Erythroblast (primary cell): ENCODE measurements at regions not wholly inside any gene's neighbourhood (a gene's known extent, or its start where the extent isn't known, plus 50 kb on each side); places are given as distances from the start of the nearest gene placed in this dataset.

Source experiments
- DNase-seq, 2 experiments: peaks; one replicate each; lab custom pipeline; 2025; lab: John Stamatoyannopoulos, UW
- GATA1 ChIP-seq: IDR thresholded peaks from 2 replicates; pipeline ENCODE4 v1.6.1; 2011; ENCODE audit warnings: low read depth, mild to moderate bottlenecking, control low read depth, low read length, moderate library complexity
- POLR2A ChIP-seq: IDR thresholded peaks from 2 replicates; pipeline ENCODE4 v1.6.1; 2011; ENCODE audit warnings: mild to moderate bottlenecking, low read length

DNA sequence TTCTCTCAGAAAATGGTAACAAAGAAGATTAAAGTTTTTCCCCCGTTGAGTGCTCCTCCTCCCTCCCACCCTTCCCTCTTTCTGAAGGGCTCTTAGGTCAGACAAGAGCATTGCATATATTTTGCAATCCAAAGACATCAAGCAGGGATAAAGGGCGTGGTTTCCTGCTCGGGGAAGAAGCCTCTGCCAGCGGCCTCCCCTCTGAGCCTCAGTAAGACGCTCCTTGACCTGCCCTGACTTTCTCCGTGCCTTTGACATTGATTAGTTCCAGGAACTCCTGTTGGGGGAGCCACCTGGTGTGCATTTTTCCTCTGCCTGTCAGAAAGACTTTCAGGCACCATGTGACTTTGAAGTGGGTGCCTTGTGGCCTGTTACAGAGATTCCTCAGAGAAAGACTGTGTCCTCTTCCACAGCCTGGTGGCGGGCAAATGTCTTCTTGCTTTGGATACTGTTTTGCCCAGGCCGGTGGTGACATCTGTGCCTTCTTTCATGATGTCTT is 87.2 kb upstream of the TBL1XR1 start:
- TF ChIP-seq GATA1 (no peak), POLR2A (no peak)
- DNase-seq, result peak; percentile 9 to 43

DNA sequence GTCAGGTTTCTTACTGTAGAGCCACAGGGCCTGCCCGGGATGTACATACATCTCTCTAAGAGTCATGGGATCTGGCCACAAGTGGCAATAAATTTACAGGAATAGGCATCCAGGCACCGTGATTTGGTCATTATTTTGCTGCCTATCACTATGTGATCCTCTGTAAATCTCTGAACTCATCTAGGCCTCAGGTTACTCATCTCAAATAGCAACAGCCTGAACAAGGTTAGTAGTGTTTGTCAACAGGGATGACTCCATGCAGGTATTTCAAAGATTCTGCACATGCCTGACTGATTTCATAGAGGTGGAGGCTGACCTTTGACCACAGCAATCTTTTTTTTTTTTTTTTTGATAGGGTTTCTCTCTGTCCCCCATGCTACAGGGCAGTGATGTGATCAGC is 88.8 kb upstream of the TBL1XR1 start:
- no peak for TF ChIP-seq GATA1
- no peak for TF ChIP-seq POLR2A
- DNase-seq, result no peak

GRCh38 chr3:177287231-177287630 is 89.9 kb upstream of the TBL1XR1 start:
- no peak for TF ChIP-seq GATA1
- no peak for TF ChIP-seq POLR2A
- DNase-seq, result no peak

GRCh38 chr3:177290633-177291032 is 93.4 kb upstream of the TBL1XR1 start:
- TF ChIP-seq GATA1, result no peak
- no peak for DNase-seq

DNA sequence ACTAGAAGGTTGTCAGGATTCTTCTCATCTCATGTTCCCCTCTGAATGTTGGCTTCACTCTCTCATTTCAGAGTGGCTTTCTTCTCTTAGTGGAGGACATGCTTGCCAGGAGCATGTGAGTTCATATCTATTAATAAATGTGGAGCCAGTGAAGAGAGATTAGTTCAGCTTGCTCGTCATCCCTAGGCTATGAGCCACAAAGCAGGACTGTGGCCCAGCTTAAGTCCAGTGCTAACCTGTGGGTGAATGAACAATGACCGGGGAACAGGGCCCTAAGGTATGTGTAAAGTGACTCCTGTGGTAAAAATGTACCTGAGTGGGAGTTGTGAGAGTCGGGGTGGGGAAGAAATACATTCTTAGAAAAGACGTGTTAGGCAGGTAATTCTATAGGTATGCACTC is 96.9 kb upstream of the TBL1XR1 start:
- DNase-seq, result peak; percentile 14 to 35
- no peak for TF ChIP-seq GATA1
- TF ChIP-seq POLR2A, result no peak

DNA sequence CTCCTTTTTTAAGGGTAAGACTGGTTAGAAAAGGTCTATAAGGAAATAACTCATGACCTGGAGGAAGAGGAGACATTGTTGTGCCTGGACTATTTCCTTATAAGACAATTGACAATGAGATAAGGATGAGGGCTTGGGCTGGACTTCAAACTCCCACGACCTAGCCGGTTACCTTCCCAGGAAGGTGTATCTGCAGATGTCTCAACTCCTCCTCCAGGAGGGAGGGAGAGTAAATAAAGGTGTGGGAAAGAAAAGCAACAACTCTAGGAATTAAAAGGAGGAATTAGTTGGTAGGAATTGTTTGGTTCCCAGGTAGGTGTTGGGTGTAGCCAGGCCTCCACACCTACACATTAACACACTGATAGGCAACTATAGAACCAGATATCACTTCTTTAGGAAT is 97.8 kb upstream of the TBL1XR1 start:
- no peak for TF ChIP-seq POLR2A
- TF ChIP-seq GATA1, result no peak
- no peak for DNase-seq

DNA sequence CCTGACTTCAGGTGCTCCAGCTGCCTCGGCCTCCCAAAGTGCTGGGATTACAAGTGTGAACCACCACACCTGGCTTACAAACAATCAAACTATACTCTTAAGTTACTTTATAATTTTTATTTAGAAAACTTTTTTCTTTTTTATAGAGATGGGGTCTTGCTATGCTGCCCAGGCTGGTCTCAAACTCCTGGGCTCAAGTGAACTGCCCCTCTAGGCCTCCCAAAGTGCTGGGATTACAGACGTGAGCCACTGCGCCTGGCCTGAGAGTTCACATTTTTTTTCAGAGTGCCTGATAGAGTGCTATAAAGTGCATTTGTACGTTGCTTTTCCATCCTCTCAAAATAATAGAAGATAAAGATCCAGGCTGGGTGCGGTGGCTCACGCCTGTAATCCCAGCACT is 102.0 kb upstream of the TBL1XR1 start:
- TF ChIP-seq POLR2A, result no peak
- no peak for TF ChIP-seq GATA1
- DNase-seq, result no peak

GRCh38 chr3:177300039-177300833 is 103.0 kb upstream of the TBL1XR1 start:
- TF ChIP-seq GATA1 (no peak), POLR2A (no peak)
- DNase-seq, result peak in 1 of 2 experiments; percentile 20

GRCh38 chr3:177300842-177301241 is 103.6 kb upstream of the TBL1XR1 start:
- no peak for TF ChIP-seq POLR2A
- no peak for TF ChIP-seq GATA1
- no peak for DNase-seq

- TF ChIP-seq POLR2A, result no peak
- no peak for TF ChIP-seq GATA1
- no peak for DNase-seq
Measured at GRCh38 chr3:177306252-177306651, 109.0 kb upstream of the TBL1XR1 start.

GRCh38 chr3:177307391-177307790 is 110.1 kb upstream of the TBL1XR1 start:
- no peak for TF ChIP-seq GATA1
- no peak for TF ChIP-seq POLR2A

GRCh38 chr3:177307826-177308225 is 110.5 kb upstream of the TBL1XR1 start:
- TF ChIP-seq GATA1, result no peak
- TF ChIP-seq POLR2A, result no peak
- no peak for DNase-seq

More at GRCh38 chr3:177307391-177307790, 110.1 kb upstream of the TBL1XR1 start:
- DNase-seq, result no peak

GRCh38 chr3:177308286-177308685 is 111.0 kb upstream of the TBL1XR1 start:
- no peak for TF ChIP-seq POLR2A
- no peak for TF ChIP-seq GATA1

GRCh38 chr3:177308911-177309310 is 111.6 kb upstream of the TBL1XR1 start:
- no peak for TF ChIP-seq POLR2A
- no peak for TF ChIP-seq GATA1
- DNase-seq, result no peak

More at GRCh38 chr3:177308286-177308685, 111.0 kb upstream of the TBL1XR1 start:
- no peak for DNase-seq

GRCh38 chr3:177312491-177312890 is 115.2 kb upstream of the TBL1XR1 start:
- TF ChIP-seq GATA1, result no peak
- no peak for DNase-seq
